HUES48 (cell line): ENCODE measurements at regions not wholly inside any gene's neighbourhood (a gene's known extent, or its start where the extent isn't known, plus 50 kb on each side); places are given as distances from the start of the nearest gene placed in this dataset.

Experiments
- H3K27ac ChIP-seq: one replicate; pipeline ENCODE4 v1.7.0; 2013; ENCODE audit warnings: low read depth, low read length, inconsistent platforms
- H3K27me3 ChIP-seq: 2 replicates; pipeline ENCODE4 v1.6.1; 2013; ENCODE audit warnings: mild to moderate bottlenecking, low read length; ENCODE audit not compliant: control insufficient read depth, insufficient read depth
- H3K36me3 ChIP-seq: 2 replicates; pipeline ENCODE4 v1.6.1; 2013; ENCODE audit warnings: low read length; ENCODE audit not compliant: control insufficient read depth, insufficient read depth
- H3K4me1 ChIP-seq: 2 replicates; pipeline ENCODE4 v1.6.1; 2013; ENCODE audit warnings: mild to moderate bottlenecking, low read length; ENCODE audit not compliant: control insufficient read depth, insufficient read depth
- H3K4me3 ChIP-seq: 2 replicates; pipeline ENCODE4 v1.5.1; 2013; ENCODE audit warnings: mild to moderate bottlenecking, low read depth, low read length
- H3K9ac ChIP-seq: 2 replicates; pipeline ENCODE4 v1.6.1; 2013; ENCODE audit warnings: mild to moderate bottlenecking, low read depth, low read length, moderate library complexity
- H3K9me3 ChIP-seq: 2 replicates; pipeline ENCODE4 v1.6.1; 2013; ENCODE audit warnings: low read length; ENCODE audit not compliant: control insufficient read depth, insufficient read depth

DNA sequence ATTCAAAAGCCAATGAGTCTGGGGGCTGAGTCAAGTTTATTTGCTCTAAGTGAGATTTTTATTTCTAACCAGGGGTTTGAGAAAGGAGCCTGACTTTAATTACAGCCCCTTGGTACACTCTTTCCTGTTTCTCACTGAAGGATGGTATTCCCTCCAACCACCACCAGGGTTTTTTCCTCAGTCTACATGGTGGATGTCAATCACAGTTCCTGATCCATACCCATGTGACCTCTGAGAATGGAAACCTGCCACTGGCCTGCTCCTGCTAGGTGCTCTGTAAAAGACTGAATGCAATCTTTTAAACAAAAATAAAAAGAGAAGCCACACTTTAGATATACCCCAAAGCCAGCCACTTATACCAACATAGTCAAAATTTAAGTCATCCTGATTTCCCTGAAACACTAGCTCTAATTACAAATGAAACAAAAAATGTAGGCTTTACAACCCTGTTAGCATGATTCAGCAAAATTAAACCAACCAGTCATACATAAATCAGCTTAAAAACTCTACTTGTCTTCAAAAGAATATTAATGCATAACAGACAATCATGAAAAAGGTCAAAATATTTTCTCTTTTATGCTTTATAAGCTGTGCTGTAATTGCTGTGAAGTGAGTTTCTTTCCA, 112.1 kb upstream of the NWD2 start:
- H3K9ac ChIP-seq, result no peak overlapping the region

DNA sequence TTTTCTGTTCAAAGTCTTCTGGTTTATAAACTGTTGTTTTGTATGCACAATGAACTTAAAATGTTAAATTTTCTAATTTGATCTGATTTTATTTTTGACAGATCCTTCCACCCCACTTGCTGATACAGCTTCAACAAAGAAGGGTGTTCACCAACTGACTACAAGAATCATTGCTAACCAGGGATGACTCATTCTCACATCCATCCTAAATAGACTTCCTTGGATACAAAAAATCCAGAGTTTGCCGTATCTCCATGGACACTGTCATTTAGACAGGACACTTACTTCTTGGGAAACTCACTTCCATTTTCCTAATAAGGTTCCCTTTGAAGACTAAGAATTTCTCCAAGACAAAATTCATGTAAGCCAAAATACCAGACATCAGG, 111.6 kb upstream of the NWD2 start:
- H3K27ac ChIP-seq, result no peak overlapping the region
- no peaks in the 10 kb centered on the region for H3K4me1 ChIP-seq
- H3K27me3 ChIP-seq, result no peaks in the 10 kb centered on the region
- no peaks in the 10 kb centered on the region for H3K36me3 ChIP-seq
- H3K9me3 ChIP-seq, result no peaks in the 10 kb centered on the region
- H3K9ac ChIP-seq, result no peak overlapping the region
- no peak overlapping the region for H3K4me3 ChIP-seq

More for the DNA sequence above, 112.1 kb upstream of the NWD2 start:
- Histone ChIP-seq H3K27me3 (no peaks in the 10 kb centered on the region), H3K27ac (no peak overlapping the region), H3K4me1 (no peaks in the 10 kb centered on the region), H3K4me3 (no peak overlapping the region), H3K36me3 (no peaks in the 10 kb centered on the region), H3K9me3 (no peaks in the 10 kb centered on the region)

DNA sequence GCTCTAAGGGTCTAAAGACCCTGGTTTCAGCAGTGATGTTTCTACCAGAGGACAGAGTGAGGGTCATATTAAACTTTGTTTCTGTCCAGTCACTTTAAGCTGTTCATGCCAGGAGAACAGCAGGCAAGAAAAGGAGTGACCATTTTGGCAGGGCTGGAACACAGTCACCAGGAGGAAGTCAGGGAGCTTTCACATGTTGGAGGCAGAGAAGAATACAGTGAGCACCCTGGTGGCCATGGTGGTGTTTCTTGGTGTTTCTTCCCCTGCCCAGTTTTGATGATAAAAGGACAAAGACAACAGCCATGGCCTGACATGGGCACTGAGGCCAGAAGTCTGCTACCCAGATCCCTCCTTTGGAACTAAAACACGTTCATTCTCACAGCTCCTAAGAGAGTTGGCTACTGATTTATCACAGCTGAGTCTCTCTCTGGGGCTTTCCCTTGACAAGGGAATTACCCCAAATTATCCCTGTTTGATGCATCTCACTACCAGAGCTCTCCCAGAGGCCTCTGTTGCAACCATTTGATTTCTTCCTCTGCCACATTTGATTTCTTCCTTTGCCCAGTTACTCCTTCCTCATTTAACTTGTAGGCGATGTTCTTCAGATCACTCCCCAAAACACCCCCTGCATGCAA, 106.4 kb upstream of the NWD2 start:
- Histone ChIP-seq H3K36me3 (no peaks in the 10 kb centered on the region), H3K9me3 (no peaks in the 10 kb centered on the region), H3K4me3 (no peak overlapping the region), H3K27me3 (no peaks in the 10 kb centered on the region), H3K27ac (no peak overlapping the region), H3K9ac (no peak overlapping the region), H3K4me1 (no peaks in the 10 kb centered on the region)

GRCh38 chr4:37138789-37139188, 105.8 kb upstream of the NWD2 start:
- no peaks in the 10 kb centered on the region for H3K36me3 ChIP-seq
- H3K9me3 ChIP-seq, result no peaks in the 10 kb centered on the region
- no peaks in the 10 kb centered on the region for H3K4me1 ChIP-seq
- no peak overlapping the region for H3K4me3 ChIP-seq
- no peak overlapping the region for H3K9ac ChIP-seq
- H3K27ac ChIP-seq, result no peak overlapping the region
- H3K27me3 ChIP-seq, result no peaks in the 10 kb centered on the region

GRCh38 chr4:37139987-37140386, 104.6 kb upstream of the NWD2 start:
- Histone ChIP-seq H3K9ac (no peak overlapping the region), H3K36me3 (no peaks in the 10 kb centered on the region), H3K4me1 (no peaks in the 10 kb centered on the region), H3K4me3 (no peak overlapping the region), H3K27ac (no peak overlapping the region), H3K27me3 (no peaks in the 10 kb centered on the region), H3K9me3 (no peaks in the 10 kb centered on the region)

DNA sequence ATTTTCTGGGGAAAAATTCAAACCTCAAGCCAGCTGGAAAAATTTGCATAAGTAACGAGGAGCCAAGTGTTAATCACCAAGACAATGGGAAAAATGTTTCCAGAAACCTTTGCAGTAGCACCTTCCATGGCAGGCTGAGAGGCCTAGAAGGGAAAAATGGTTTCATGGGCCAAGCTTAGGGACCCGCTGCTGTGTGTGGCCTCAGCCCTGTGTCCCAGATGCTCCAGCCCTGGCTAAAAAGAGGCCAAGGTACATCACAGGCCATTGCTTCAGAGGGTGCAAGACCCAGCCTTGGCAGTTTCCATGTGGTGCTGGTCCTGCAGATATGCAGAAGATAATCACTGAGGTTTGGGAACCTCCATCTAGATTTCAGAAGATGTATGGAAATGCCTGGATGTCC, 98.3 kb upstream of the NWD2 start:
- Histone ChIP-seq H3K9ac (no peak overlapping the region), H3K9me3 (no peaks in the 10 kb centered on the region), H3K4me1 (0 out of 2 replicates have a peak, but pooled peaks cover 4% of the 10 kb centered on the region), H3K27ac (no peak overlapping the region), H3K27me3 (no peaks in the 10 kb centered on the region), H3K36me3 (no peaks in the 10 kb centered on the region), H3K4me3 (no peak overlapping the region)

GRCh38 chr4:37157476-37158167, 86.9 kb upstream of the NWD2 start:
- H3K4me3 ChIP-seq, result no peak overlapping the region
- H3K27me3 ChIP-seq, result no peaks in the 10 kb centered on the region
- no peaks in the 10 kb centered on the region for H3K4me1 ChIP-seq
- no peaks in the 10 kb centered on the region for H3K36me3 ChIP-seq
- H3K9ac ChIP-seq, result no peak overlapping the region
- H3K9me3 ChIP-seq, result no peaks in the 10 kb centered on the region
- no peak overlapping the region for H3K27ac ChIP-seq

GRCh38 chr4:37160653-37161052, 83.9 kb upstream of the NWD2 start:
- H3K9me3 ChIP-seq, result no peaks in the 10 kb centered on the region
- H3K27me3 ChIP-seq, result no peaks in the 10 kb centered on the region
- H3K4me1 ChIP-seq, result no peaks in the 10 kb centered on the region
- no peaks in the 10 kb centered on the region for H3K36me3 ChIP-seq
- no peak overlapping the region for H3K27ac ChIP-seq
- H3K9ac ChIP-seq, result no peak overlapping the region
- H3K4me3 ChIP-seq, result no peak overlapping the region

- no peak overlapping the region for H3K27ac ChIP-seq
- no peaks in the 10 kb centered on the region for H3K9me3 ChIP-seq
- H3K4me3 ChIP-seq, result no peak overlapping the region
- no peak overlapping the region for H3K9ac ChIP-seq
- H3K36me3 ChIP-seq, result no peaks in the 10 kb centered on the region
- no peaks in the 10 kb centered on the region for H3K27me3 ChIP-seq
- H3K4me1 ChIP-seq, result no peaks in the 10 kb centered on the region
These were observed 78.7 kb upstream of the NWD2 start for GRCh38 chr4:37165844-37166243.

DNA sequence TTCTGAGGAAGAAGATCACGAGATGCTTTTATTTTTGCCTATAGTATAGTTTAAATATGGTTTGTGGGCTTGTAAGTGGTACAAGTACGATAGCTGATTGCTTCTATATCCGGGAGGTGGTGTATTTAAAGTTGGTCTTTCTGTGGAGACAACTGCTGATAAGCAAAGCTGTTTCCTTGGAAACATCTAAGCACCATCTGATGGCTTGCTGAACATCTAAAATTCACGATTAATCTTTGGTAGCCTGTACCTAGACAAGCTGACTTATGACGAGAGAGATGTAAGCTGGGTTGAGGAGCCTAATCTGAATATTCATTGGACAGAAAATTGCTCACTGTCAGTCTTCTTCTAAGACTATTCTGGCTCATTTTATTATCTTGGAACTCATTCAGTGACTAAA, 74.6 kb upstream of the NWD2 start:
- Histone ChIP-seq H3K4me3 (no peak overlapping the region), H3K9ac (no peak overlapping the region), H3K9me3 (no peaks in the 10 kb centered on the region), H3K27ac (no peak overlapping the region), H3K4me1 (no peaks in the 10 kb centered on the region), H3K36me3 (no peaks in the 10 kb centered on the region), H3K27me3 (no peaks in the 10 kb centered on the region)

- Histone ChIP-seq H3K9me3 (no peaks in the 10 kb centered on the region), H3K9ac (no peak overlapping the region), H3K4me3 (no peak overlapping the region), H3K27ac (no peak overlapping the region), H3K4me1 (no peaks in the 10 kb centered on the region), H3K27me3 (no peaks in the 10 kb centered on the region), H3K36me3 (no peaks in the 10 kb centered on the region)
These were observed 56.4 kb upstream of the NWD2 start for GRCh38 chr4:37188100-37188499.
